HepG2 (cell line): ENCODE measurements at regions not wholly inside any gene's neighbourhood (a gene's known extent, or its start where the extent isn't known, plus 50 kb on each side); places are given as distances from the start of the nearest gene placed in this dataset.

Experiments used
- ATAC-seq: fragments of 200-7000 bp; cut with Tn5 transposase; 3 replicates; pipeline ENCODE4 v1.9.1; 2020; ENCODE audit warnings: mild to moderate bottlenecking, moderate library complexity
- BruUV-seq: library from RNA; stranded (reverse); fragments of 400-500 nt; replicated peaks from 2 replicates; lab custom pipeline; 2021; lab: Mats Ljungman, UMichigan
- CTCF ChIA-PET: fragments of 300-600 bp; formaldehyde crosslinking; extraction: SDS; loops from one replicate; lab custom pipeline; 2021; ENCODE audit warnings: low total read pairs, inconsistent platforms, low intra/inter-chr PET ratio; lab: Yijun Ruan, JAX
- POLR2A ChIA-PET: fragments of 350-600 bp; sonication (Branson Sonifier 250); formaldehyde crosslinking; loops from one replicate; lab custom pipeline; 2020; ENCODE audit warnings: antibody characterized with exemption, inconsistent platforms; lab: Yijun Ruan, JAX
- DNase-seq: peaks from one replicate; pipeline ENCODE4 v3.0.0-alpha.2; 2015; ENCODE audit warnings: low spot score
- FAIRE-seq: peaks from 3 replicates; lab custom pipeline; 2011; peaks lifted over from hg19 to GRCh38; lab: Jason Lieb, UNC
- H2AFZ ChIP-seq: one replicate; pipeline ENCODE4 v1.6.1; 2011; ENCODE audit warnings: low read length, inconsistent platforms
- H3K27ac ChIP-seq: fragments of 300-600 bp; 3 replicates; pipeline ENCODE4 v1.8.0; 2011; ENCODE audit warnings: mixed run types, mild to moderate bottlenecking, mixed read lengths, low read length, inconsistent platforms; ENCODE audit not compliant: insufficient read depth; ENCODE audit errors: extremely low read length
- H3K27me3 ChIP-seq, 2 experiments: fragments of 200-600 bp in 1 of 2; 2 replicates in 1 of 2; 3 replicates in 1 of 2; pipeline versions ENCODE4 v1.6.0 to v1.8.0; 2011; ENCODE audit warnings: low read length in 2 of 2, mild to moderate bottlenecking in 2 of 2, moderate library complexity in 2 of 2, inconsistent platforms in 1 of 2; ENCODE audit not compliant: insufficient read depth in 2 of 2, control insufficient read depth in 1 of 2
- H3K36me3 ChIP-seq, 2 experiments: fragments of 200-600 bp in 1 of 2; replicated peaks in 1 of 2; 2 replicates in 1 of 2; 3 replicates in 1 of 2; pipeline versions ENCODE4 v1.5.1 to v1.8.0; 2011; ENCODE audit warnings: low read length in 2 of 2, inconsistent platforms in 1 of 2; ENCODE audit not compliant: insufficient read depth in 2 of 2, control insufficient read depth in 1 of 2
- H3K4me1 ChIP-seq: 2 replicates; pipeline ENCODE4 v1.5.1; 2012; ENCODE audit warnings: low read length, inconsistent platforms; ENCODE audit not compliant: insufficient read depth
- H3K4me2 ChIP-seq: 2 replicates; pipeline ENCODE4 v1.6.0; 2011; ENCODE audit warnings: low read depth, low read length, inconsistent platforms
- H3K4me3 ChIP-seq, 3 experiments: fragments of 200-600 bp in 1 of 3; sonication (generic), shearing (Covaris generic) in 1 of 3; replicated peaks in 1 of 3; 2 replicates each; pipeline ENCODE4 v1.5.1; 2011 to 2016; ENCODE audit warnings: low read length in 3 of 3, inconsistent platforms in 2 of 3, low read depth in 2 of 3, mild to moderate bottlenecking in 2 of 3, control low read depth in 1 of 3, mixed read lengths in 1 of 3; ENCODE audit not compliant: insufficient read depth in 1 of 3
- H3K79me2 ChIP-seq: one replicate; pipeline ENCODE4 v1.6.1; 2011; ENCODE audit warnings: low read length, inconsistent platforms; ENCODE audit not compliant: insufficient read depth
- H3K9ac ChIP-seq: 2 replicates; pipeline ENCODE4 v1.6.0; 2011; ENCODE audit warnings: mild to moderate bottlenecking, low read depth, low read length, inconsistent platforms; ENCODE audit not compliant: insufficient read depth
- H3K9me3 ChIP-seq: 2 replicates; pipeline ENCODE4 v1.5.1; 2012; ENCODE audit warnings: mild to moderate bottlenecking, low read length
- H4K20me1 ChIP-seq: 2 replicates; pipeline ENCODE4 v1.6.0; 2011; ENCODE audit warnings: inconsistent platforms, mild to moderate bottlenecking, low read length, moderate library complexity; ENCODE audit not compliant: insufficient read depth
- ISL2 ChIP-seq: sonication (generic); formaldehyde crosslinking; IDR thresholded peaks from 2 replicates; pipeline ENCODE4 v1.5.0; 2020; ENCODE audit warnings: missing genetic modification reagents
- JARID2 ChIP-seq: sonication (generic); formaldehyde crosslinking; IDR thresholded peaks from 2 replicates; pipeline ENCODE4 v1.8.1; 2023; ENCODE audit warnings: missing genetic modification reagents, inconsistent platforms; ENCODE audit not compliant: insufficient replicate concordance
- SMAD1 ChIP-seq: sonication (generic); formaldehyde crosslinking; IDR thresholded peaks from 2 replicates; pipeline ENCODE4 v1.4.0; 2020; ENCODE audit warnings: missing genetic modification reagents, low read depth, mild to moderate bottlenecking, borderline replicate concordance
- ZBTB20 ChIP-seq: sonication (generic); formaldehyde crosslinking; IDR thresholded peaks from 2 replicates; pipeline ENCODE4 v1.8.1; 2023; ENCODE audit warnings: missing genetic modification reagents, low read depth, mild to moderate bottlenecking, borderline replicate concordance
- ZBTB38 ChIP-seq: sonication (generic); formaldehyde crosslinking; IDR thresholded peaks from 2 replicates; pipeline ENCODE4 v1.5.1; 2020; ENCODE audit warnings: mild to moderate bottlenecking, missing genetic modification reagents
- ZFP62 ChIP-seq: sonication (generic); formaldehyde crosslinking; IDR thresholded peaks from 2 replicates; pipeline ENCODE4 v1.4.0; 2020; ENCODE audit warnings: missing genetic modification reagents
- ZNF205 ChIP-seq: IDR thresholded peaks from 2 replicates; pipeline ENCODE4 v1.6.1; 2018; ENCODE audit warnings: missing biosample characterization, missing genetic modification reagents
- ZNF547 ChIP-seq: sonication (generic); formaldehyde crosslinking; IDR thresholded peaks from 2 replicates; pipeline ENCODE4 v1.5.1; 2020; ENCODE audit warnings: mild to moderate bottlenecking, missing genetic modification reagents
- ZNF562 ChIP-seq: sonication (generic); formaldehyde crosslinking; IDR thresholded peaks from 2 replicates; pipeline ENCODE4 v1.8.0; 2022; ENCODE audit warnings: missing genetic modification reagents, borderline replicate concordance
- ZNF7 ChIP-seq: IDR thresholded peaks from 2 replicates; pipeline ENCODE4 v1.6.1; 2016; ENCODE audit warnings: missing biosample characterization, missing genetic modification reagents
- ZNF724P ChIP-seq: sonication (generic); formaldehyde crosslinking; IDR thresholded peaks from 2 replicates; pipeline ENCODE4 v1.8.0; 2022; ENCODE audit warnings: missing genetic modification reagents, borderline replicate concordance
- WGBS: methylation state at CpG from one replicate; pipeline ENCODE4 v1.1.6; 2017; ENCODE audit warnings: low lambda C conversion rate; 5-methylcytosine and 5-hydroxymethylcytosine counted together
- in situ Hi-C: cut with HindIII; loops from 2 replicates; pipeline ENCODE4 v1.10.0; 2017; ENCODE audit warnings: low pct_unique_long_range_greater_than_20kb; ENCODE audit not compliant: extremely low pct_ligation_motif_present
- intact Hi-C: fragments of 100-400 bp; cut with micrococcal nuclease; formaldehyde crosslinking; loops from one replicate; pipeline ENCODE4 v1.10.0; 2022; ENCODE audit not compliant: unreplicated experiment
- TF ChIP-seq, protein P1 (sequence below): sonication (generic); formaldehyde crosslinking; IDR thresholded peaks from 2 replicates; pipeline ENCODE4 v1.8.1; 2023; ENCODE audit warnings: missing genetic modification reagents, mild to moderate bottlenecking, borderline replicate concordance
- TF ChIP-seq, protein P2 (sequence below): IDR thresholded peaks from 2 replicates; pipeline ENCODE4 v1.6.1; 2016; ENCODE audit warnings: low read depth, missing genetic modification reagents, missing compliant biosample characterization
- TF ChIP-seq, protein P3 (sequence below): sonication (generic); formaldehyde crosslinking; conservative IDR thresholded peaks from 2 replicates; pipeline ENCODE4 v1.8.0; 2022; ENCODE audit warnings: missing genetic modification reagents
- TF ChIP-seq, protein P4 (sequence below): IDR thresholded peaks from 2 replicates; pipeline ENCODE4 v1.6.1; 2012; ENCODE audit warnings: low read depth, low read length, improper control_type of control experiment

DNA sequence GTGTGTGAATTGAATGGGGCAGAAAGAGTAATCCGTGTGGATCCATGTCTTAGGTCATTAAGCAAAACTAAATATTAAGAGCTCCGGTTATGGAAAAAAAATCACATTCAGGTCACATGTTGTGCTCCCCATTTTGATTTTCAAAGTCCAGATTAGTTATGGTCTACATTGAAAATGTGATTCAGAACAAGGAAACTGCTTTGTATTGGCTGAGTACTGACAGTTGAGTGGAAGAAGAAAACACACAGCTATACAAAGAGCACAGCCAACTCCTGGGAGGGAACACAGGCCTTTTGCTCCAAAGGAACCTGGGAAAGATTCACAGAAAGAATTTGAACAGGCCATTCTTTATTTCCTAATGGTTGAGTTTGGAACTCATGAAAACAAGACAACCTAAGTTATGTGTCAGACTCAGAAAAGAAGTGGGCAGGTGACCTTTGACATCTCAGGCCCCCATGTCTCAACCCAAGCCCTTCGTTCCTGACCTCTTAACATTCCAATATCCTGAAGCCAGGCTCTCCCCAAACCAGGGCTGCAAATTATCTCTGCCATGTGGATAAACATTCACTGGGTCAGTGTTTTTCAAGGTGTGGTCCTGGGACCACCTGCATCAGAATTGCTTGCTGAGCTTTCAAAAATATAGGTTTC is 159.3 kb upstream of the LMO4 start:
- H3K9ac ChIP-seq = no peak overlapping the region
- CTCF ChIA-PET = no interaction called here
- no peaks in the 10 kb centered on the region for H3K9me3 ChIP-seq
- H3K79me2 ChIP-seq = no peaks in the 10 kb centered on the region
- no peak for DNase-seq
- no peak for ATAC-seq
- POLR2A ChIA-PET = no interaction called here
- H3K36me3 ChIP-seq = no peaks in the 10 kb centered on the region
- no peak overlapping the region for H3K27ac ChIP-seq
- H3K4me1 ChIP-seq = peaks cover 6% of the 10 kb centered on the region; the same call in 1 of the 2 replicates
- no peaks in the 10 kb centered on the region for H4K20me1 ChIP-seq
- H3K4me3 ChIP-seq = no peak overlapping the region
- in situ Hi-C loops (no loop called here), intact Hi-C loops (no loop called here)
- FAIRE-seq = no peak
- BruUV-seq = no TSS peak
- no peak overlapping the region for H3K4me2 ChIP-seq
- WGBS = 15% methylated on average over 3 of the region's 3 CpGs
- no peak overlapping the region for H2AFZ ChIP-seq
- TF ChIP-seq, protein P1, sequence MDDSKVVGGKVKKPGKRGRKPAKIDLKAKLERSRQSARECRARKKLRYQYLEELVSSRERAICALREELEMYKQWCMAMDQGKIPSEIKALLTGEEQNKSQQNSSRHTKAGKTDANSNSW = no peak
- no peak for TF ChIP-seq JARID2 (CRISPR knock-in tag)
- TF ChIP-seq ZNF547 (CRISPR knock-in tag) = no peak
- TF ChIP-seq, protein P2, sequence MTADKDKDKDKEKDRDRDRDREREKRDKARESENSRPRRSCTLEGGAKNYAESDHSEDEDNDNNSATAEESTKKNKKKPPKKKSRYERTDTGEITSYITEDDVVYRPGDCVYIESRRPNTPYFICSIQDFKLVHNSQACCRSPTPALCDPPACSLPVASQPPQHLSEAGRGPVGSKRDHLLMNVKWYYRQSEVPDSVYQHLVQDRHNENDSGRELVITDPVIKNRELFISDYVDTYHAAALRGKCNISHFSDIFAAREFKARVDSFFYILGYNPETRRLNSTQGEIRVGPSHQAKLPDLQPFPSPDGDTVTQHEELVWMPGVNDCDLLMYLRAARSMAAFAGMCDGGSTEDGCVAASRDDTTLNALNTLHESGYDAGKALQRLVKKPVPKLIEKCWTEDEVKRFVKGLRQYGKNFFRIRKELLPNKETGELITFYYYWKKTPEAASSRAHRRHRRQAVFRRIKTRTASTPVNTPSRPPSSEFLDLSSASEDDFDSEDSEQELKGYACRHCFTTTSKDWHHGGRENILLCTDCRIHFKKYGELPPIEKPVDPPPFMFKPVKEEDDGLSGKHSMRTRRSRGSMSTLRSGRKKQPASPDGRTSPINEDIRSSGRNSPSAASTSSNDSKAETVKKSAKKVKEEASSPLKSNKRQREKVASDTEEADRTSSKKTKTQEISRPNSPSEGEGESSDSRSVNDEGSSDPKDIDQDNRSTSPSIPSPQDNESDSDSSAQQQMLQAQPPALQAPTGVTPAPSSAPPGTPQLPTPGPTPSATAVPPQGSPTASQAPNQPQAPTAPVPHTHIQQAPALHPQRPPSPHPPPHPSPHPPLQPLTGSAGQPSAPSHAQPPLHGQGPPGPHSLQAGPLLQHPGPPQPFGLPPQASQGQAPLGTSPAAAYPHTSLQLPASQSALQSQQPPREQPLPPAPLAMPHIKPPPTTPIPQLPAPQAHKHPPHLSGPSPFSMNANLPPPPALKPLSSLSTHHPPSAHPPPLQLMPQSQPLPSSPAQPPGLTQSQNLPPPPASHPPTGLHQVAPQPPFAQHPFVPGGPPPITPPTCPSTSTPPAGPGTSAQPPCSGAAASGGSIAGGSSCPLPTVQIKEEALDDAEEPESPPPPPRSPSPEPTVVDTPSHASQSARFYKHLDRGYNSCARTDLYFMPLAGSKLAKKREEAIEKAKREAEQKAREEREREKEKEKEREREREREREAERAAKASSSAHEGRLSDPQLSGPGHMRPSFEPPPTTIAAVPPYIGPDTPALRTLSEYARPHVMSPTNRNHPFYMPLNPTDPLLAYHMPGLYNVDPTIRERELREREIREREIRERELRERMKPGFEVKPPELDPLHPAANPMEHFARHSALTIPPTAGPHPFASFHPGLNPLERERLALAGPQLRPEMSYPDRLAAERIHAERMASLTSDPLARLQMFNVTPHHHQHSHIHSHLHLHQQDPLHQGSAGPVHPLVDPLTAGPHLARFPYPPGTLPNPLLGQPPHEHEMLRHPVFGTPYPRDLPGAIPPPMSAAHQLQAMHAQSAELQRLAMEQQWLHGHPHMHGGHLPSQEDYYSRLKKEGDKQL (CRISPR knock-in tag) = no peak
- no peak for TF ChIP-seq ZNF7 (CRISPR knock-in tag)
- no peak for TF ChIP-seq ZNF562 (CRISPR knock-in tag)
- TF ChIP-seq SMAD1 = no peak
- no peak for TF ChIP-seq ZFP62 (CRISPR knock-in tag)
- no peak for TF ChIP-seq ZNF205
- TF ChIP-seq ZBTB20 = no peak
- TF ChIP-seq ZNF724P (CRISPR knock-in tag) = no peak
- TF ChIP-seq ZBTB38 (CRISPR knock-in tag) = no peak
- TF ChIP-seq, protein P3, sequence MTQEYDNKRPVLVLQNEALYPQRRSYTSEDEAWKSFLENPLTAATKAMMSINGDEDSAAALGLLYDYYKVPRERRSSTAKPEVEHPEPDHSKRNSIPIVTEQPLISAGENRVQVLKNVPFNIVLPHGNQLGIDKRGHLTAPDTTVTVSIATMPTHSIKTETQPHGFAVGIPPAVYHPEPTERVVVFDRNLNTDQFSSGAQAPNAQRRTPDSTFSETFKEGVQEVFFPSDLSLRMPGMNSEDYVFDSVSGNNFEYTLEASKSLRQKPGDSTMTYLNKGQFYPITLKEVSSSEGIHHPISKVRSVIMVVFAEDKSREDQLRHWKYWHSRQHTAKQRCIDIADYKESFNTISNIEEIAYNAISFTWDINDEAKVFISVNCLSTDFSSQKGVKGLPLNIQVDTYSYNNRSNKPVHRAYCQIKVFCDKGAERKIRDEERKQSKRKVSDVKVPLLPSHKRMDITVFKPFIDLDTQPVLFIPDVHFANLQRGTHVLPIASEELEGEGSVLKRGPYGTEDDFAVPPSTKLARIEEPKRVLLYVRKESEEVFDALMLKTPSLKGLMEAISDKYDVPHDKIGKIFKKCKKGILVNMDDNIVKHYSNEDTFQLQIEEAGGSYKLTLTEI (CRISPR knock-in tag) = no peak
- TF ChIP-seq ISL2 (CRISPR knock-in tag) = no peak
- TF ChIP-seq, protein P4, sequence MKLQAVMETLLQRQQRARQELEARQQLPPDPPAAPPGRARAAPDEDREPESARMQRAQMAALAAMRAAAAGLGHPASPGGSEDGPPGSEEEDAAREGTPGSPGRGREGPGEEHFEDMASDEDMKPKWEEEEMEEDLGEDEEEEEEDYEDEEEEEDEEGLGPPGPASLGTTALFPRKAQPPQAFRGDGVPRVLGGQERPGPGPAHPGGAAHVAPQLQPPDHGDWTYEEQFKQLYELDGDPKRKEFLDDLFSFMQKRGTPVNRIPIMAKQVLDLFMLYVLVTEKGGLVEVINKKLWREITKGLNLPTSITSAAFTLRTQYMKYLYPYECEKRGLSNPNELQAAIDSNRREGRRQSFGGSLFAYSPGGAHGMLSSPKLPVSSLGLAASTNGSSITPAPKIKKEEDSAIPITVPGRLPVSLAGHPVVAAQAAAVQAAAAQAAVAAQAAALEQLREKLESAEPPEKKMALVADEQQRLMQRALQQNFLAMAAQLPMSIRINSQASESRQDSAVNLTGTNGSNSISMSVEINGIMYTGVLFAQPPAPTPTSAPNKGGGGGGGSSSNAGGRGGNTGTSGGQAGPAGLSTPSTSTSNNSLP = no peak
- H3K27me3 ChIP-seq = peaks cover 3 to 26% of the 10 kb centered on the region in 2 experiments; a peak in 3 of 5 replicates
